K562 (cell line): ENCODE measurements at regions not wholly inside any gene's neighbourhood (a gene's known extent, or its start where the extent isn't known, plus 50 kb on each side); places are given as distances from the start of the nearest gene placed in this dataset.

Source experiments
- E2F1 ChIP-seq: sonication (generic); formaldehyde crosslinking; IDR thresholded peaks from 2 replicates; pipeline ENCODE4 v1.8.1; 2023; ENCODE audit warnings: mild to moderate bottlenecking, missing genetic modification reagents, moderate library complexity
- FOXA1 ChIP-seq: fragments of 450-650 bp; IDR thresholded peaks from 2 replicates; pipeline ENCODE4 v1.6.1; 2016; ENCODE audit warnings: mild to moderate bottlenecking, borderline replicate concordance
- GTF3C2 ChIP-seq: IDR thresholded peaks from 3 replicates; pipeline ENCODE4 v1.6.1; 2011; ENCODE audit warnings: borderline replicate concordance, mild to moderate bottlenecking, moderate library complexity; ENCODE audit not compliant: insufficient read length; ENCODE audit errors: extremely low read depth
- MYNN ChIP-seq, 2 experiments: sonication (generic); formaldehyde crosslinking in 1 of 2; IDR thresholded peaks; 2 replicates each; pipeline versions ENCODE4 v1.5.0 to v1.6.1; 2016 to 2020; ENCODE audit warnings: antibody characterized with exemption in 1 of 2, missing genetic modification reagents in 1 of 2
- ZNF449 ChIP-seq: fragments of 250-450 bp; sonication (Bioruptor Pico); IDR thresholded peaks from 2 replicates; pipeline ENCODE4 v1.8.0; 2022; ENCODE audit warnings: moderate library complexity, mild to moderate bottlenecking, inconsistent platforms
- ZNF518B ChIP-seq: fragments of 250-450 bp; sonication (Bioruptor Pico); IDR thresholded peaks from 2 replicates; pipeline ENCODE4 v1.5.0; 2021; ENCODE audit warnings: mild to moderate bottlenecking, moderate library complexity
- TF ChIP-seq, protein P1 (sequence below): fragments of 150-350 bp; conservative IDR thresholded peaks from 2 replicates; pipeline ENCODE4 v1.6.1; 2014; ENCODE audit warnings: low read length

DNA sequence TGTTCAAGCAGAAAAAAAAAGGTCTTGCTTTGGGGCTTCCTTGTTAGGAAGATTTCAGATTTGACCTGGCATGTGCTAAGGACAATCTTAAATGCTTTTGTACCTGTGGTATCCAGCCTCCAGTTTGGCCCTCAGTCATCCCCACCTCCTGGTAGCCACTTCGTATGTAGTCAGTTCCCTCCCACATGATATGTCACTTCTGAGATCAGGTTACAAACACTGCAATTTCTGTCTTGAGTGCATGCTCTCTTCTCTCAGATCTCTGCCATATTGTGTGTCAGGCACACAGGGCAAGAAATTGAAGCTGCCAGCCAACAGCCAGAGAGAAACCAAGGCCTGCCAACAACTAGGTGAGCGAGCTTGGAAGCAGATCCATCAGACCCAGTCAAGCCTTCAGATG is 60.3 kb upstream of the STARD13 start (continued):
- TF ChIP-seq, protein P1, sequence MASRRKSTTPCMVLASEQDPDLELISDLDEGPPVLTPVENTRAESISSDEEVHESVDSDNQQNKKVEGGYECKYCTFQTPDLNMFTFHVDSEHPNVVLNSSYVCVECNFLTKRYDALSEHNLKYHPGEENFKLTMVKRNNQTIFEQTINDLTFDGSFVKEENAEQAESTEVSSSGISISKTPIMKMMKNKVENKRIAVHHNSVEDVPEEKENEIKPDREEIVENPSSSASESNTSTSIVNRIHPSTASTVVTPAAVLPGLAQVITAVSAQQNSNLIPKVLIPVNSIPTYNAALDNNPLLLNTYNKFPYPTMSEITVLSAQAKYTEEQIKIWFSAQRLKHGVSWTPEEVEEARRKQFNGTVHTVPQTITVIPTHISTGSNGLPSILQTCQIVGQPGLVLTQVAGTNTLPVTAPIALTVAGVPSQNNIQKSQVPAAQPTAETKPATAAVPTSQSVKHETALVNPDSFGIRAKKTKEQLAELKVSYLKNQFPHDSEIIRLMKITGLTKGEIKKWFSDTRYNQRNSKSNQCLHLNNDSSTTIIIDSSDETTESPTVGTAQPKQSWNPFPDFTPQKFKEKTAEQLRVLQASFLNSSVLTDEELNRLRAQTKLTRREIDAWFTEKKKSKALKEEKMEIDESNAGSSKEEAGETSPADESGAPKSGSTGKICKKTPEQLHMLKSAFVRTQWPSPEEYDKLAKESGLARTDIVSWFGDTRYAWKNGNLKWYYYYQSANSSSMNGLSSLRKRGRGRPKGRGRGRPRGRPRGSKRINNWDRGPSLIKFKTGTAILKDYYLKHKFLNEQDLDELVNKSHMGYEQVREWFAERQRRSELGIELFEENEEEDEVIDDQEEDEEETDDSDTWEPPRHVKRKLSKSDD, result no peak
- TF ChIP-seq GTF3C2 (no peak), E2F1 (CRISPR knock-in tag) (no peak), ZNF449 (CRISPR knock-in tag) (no peak), MYNN (IDR thresholded peaks at IDR 0.05) (no peak), MYNN (CRISPR knock-in tag; IDR thresholded peaks at IDR 0.05) (no peak), ZNF518B (CRISPR knock-in tag) (no peak), FOXA1 (no peak)
